ENCODE measurements at regions not wholly inside any gene's neighbourhood (a gene's known extent, or its start where the extent isn't known, plus 50 kb on each side); places are given as distances from the start of the nearest gene placed in this dataset.

GRCh38 chr2:150174971-150175421 lies 312.5 kb downstream of the RND3 start:
- TF ChIP-seq CTCF (IDR thresholded peaks at IDR 0.05) (no peak), POLR2A (IDR thresholded peaks at IDR 0.05) (no peak)
